Renal cortex interstitium (tissue), 11 donors: ENCODE measurements at regions not wholly inside any gene's neighbourhood (a gene's known extent, or its start where the extent isn't known, plus 50 kb on each side); places are given as distances from the start of the nearest gene placed in this dataset.
"Not testable (repeated sequence)": the region's sequence is repeated elsewhere in the genome, so short reads cannot be mapped to it uniquely, and the experiment has no call there.

Source experiments
- DNase-seq, 11 donors: peaks; one replicate each; pipeline ENCODE4 v3.0.0-alpha.2; 2013; ENCODE audit warnings: low read depth in 9 of 11, low spot score in 4 of 11; ENCODE audit errors: extremely low read depth in 1 of 11

GRCh38 chr18:78410094-78410786, 569.4 kb upstream of the SALL3 start:
- no peak for DNase-seq

GRCh38 chr18:78411539-78411938, 568.1 kb upstream of the SALL3 start:
- no peak for DNase-seq

GRCh38 chr18:78414302-78414701, 565.3 kb upstream of the SALL3 start:
- DNase-seq = no peak

DNA sequence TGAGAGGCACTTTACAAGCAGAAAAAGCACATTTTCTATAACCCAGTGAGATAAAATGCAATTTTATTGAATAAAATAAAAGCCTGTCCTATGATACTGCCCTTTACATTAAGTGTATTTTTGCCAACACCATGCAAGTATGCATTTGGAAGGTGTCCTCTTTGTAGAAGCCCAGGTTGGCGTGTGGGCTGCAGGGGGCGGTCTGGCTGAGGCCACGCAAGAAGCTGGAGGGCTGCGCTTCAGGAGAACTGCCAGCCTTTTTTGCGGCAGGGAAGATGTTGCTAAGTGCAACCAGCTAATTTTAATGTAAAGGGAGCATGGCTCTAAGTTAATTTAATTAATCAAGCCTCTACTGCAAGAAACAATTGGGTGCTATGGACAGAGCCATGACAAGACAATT, 562.8 kb upstream of the SALL3 start:
- DNase-seq = no peak

GRCh38 chr18:78418379-78418778, 561.2 kb upstream of the SALL3 start:
- DNase-seq = no peak

DNA sequence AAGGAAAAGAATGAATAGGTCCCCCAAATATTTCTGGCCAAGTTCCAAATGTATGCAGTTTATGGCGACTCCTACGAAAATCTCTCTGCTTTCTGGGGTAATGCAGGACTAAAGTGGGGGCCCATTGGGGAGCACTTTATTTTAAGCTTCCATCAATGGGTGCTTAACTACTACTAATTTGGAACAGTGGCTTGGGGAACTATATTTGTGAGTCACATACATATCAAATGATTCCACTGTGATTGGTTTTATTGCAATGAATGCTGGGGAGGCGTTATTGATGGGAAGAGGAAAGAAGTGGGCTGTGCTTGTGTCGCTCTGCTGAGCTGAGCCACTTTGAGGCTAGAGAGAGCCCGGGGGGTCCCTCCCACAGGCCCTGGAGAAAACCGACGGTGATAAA, 560.4 kb upstream of the SALL3 start:
- DNase-seq = no peak

- no peak for DNase-seq
Observed at GRCh38 chr18:78420116-78420515, 559.5 kb upstream of the SALL3 start.

DNA sequence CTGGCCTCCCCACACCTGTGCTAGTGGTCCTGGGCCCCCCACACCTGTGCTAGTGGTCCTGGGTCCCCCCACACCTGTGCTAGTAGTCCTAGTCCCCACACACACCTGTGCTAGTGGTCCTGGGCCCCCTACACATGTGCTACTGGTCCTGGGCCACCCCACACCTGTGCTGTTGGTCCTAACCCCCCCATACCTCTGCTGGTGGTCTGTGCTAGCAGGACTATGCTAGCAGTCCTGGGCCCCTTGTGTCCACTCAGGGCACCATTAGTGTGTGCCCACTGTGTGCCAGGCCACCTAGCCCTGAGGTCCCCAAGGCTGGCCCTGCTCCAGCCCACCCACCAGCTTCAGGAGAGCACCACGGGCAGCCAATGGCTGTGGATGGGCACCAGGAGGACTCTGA, 558.2 kb upstream of the SALL3 start:
- DNase-seq = no peak

GRCh38 chr18:78422336-78422735, 557.3 kb upstream of the SALL3 start:
- no peak for DNase-seq

DNA sequence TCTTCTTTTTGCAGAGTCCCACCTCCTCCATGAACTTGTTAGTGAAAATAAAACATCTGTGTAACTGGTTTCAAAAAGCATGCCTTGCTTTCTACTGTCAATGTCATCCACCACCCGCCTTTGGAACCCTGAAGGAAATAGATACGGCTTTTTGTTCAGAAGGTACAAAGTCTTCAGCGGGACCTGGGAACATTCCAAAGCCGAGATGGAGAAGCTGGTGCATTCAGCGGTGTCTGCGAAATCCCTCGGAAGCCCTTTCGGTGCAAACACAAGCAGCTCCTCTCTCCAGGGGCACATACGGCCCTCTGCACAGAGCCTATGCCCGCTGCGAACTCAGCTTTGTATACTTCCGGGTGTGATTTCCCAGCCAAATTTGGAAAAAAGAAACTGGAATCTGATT, 555.8 kb upstream of the SALL3 start:
- no peak for DNase-seq

GRCh38 chr18:78424403-78425018, 555.1 kb upstream of the SALL3 start:
- no peak for DNase-seq

- no peak for DNase-seq
Observed at GRCh38 chr18:78425019-78425412, 554.6 kb upstream of the SALL3 start.

DNA sequence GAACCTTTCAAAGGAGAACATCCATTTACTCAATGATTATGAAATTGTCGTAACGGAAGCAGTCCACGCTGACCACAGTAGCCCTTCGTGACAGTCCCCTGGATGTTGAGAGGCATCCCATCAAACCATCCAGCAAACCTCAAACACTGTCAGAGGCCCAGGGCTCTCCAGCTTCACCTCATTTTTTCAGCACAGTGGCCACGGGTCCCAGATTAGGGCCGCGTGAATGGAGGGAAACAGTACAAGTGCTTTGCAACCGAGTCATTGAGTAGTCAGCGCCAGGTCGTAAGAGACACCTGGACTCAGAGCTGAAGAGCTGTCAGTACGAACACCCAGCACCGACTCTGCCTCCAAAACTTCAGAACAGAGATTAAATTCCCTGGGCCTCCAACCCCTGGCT, 552.5 kb upstream of the SALL3 start:
- no peak for DNase-seq

GRCh38 chr18:78429127-78430108, 550.2 kb upstream of the SALL3 start:
- DNase-seq = no peak

GRCh38 chr18:78430131-78430758, 549.4 kb upstream of the SALL3 start:
- no peak for DNase-seq

DNA sequence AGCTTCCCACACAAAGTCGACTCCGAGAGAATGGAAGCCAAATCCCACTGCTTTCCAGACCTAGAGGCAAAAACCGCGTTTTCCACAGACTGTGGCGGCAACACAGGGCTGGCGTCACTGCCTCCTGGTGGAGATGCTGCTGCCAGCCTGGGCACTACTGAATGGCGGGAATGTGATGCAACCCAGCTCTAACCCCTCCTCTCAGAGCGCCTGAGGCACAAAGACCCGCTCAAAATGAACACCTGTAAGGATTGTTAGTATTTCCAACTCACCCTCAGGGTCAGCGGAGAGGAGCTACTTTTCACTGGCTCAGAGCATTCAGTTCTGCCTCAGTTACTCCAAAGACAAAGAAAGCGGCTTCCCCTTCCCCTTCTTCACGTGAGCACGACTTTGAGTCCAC, 548.0 kb upstream of the SALL3 start:
- DNase-seq = no peak

GRCh38 chr18:78433562-78433961, 546.1 kb upstream of the SALL3 start:
- DNase-seq = no peak

- DNase-seq = no peak
Observed at GRCh38 chr18:78436110-78436509, 543.5 kb upstream of the SALL3 start.

- DNase-seq = not testable (repeated sequence)
Observed at GRCh38 chr18:78438235-78438634, 541.4 kb upstream of the SALL3 start.

DNA sequence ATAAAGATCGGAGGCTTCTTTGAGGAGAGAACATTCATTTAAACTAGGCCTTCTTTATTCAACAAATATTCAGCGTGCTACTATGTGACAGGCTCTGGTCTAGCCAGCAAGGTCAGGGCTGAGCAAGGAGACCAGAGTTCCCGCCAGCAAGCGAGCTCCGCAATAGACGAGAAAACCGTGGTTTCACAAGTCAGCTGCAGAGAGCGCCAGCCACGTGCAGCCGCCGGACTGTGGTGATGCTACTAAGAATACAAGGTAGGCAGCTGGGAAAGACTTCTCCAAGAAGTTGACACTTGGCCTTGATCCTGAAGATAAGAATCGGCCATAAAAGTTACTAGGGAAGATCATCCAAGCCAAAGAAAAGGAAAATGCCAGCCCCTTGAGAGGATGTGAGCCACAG, 533.7 kb upstream of the SALL3 start:
- DNase-seq = no peak
